Activated T-cell treated with anti-CD3 and anti-CD28 coated beads, Interleukin-2, amount 50 U/mL, for 24 hours (primary cell): ENCODE measurements at regions not wholly inside any gene's neighbourhood (a gene's known extent, or its start where the extent isn't known, plus 50 kb on each side); places are given as distances from the start of the nearest gene placed in this dataset.

Source experiments
- DNase-seq: peaks from one replicate; pipeline ENCODE4 v3.0.0-alpha.2; 2020
- H3K27ac Mint-ChIP-seq: 2 replicates; pipeline ENCODE4 v1.8.0; 2020; ENCODE audit warnings: mild to moderate bottlenecking, mixed read lengths
- H3K27me3 Mint-ChIP-seq: 2 replicates; pipeline ENCODE4 v1.8.0; 2020; ENCODE audit warnings: mixed read lengths
- H3K36me3 Mint-ChIP-seq: 2 replicates; pipeline ENCODE4 v1.8.0; 2020; ENCODE audit warnings: low read depth, mixed read lengths
- H3K4me1 Mint-ChIP-seq: 2 replicates; pipeline ENCODE4 v1.8.0; 2020; ENCODE audit warnings: low read depth, mixed read lengths
- H3K4me3 Mint-ChIP-seq: 2 replicates; pipeline ENCODE4 v1.8.0; 2020; ENCODE audit warnings: mild to moderate bottlenecking, moderate library complexity, mixed read lengths
- H3K9me3 Mint-ChIP-seq: 2 replicates; pipeline ENCODE4 v1.8.0; 2020; ENCODE audit warnings: mixed read lengths

DNA sequence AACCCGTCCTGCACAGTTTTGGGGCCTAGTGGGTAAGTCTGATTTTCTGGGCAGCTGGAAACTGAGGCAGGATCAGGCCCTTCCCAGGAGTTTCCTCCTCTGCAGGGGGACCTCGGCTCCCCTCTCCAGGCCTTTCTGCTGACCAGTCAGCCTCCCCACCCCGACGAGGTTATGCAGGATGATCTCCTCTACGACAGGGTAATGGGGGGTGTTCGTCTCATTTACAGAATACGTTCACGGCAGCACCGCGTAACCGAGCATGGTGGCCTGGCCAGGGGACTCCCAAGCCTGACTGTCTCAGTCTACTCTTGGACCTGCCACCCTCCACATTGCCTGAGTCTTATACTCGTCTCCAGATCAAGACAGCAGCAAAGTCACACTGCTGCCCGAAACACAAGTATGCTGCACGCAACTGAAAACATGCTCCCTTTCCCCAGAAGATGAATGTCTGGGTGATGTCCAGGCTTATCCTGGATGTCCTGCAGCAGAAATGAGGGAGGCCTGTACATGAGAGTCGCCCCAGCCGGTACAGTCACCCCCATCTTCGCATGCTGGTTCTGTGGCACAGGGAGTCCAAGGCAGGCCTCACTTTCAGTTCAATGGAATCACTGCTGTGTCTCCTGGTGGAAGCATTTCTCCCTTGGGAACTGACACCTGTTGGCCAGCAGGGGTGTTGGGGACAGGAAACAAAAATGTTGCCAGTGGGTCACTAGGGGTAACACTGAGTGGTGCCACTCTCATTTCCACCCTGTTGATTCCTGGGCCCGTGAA lies 120.8 kb downstream of the SOX1 start:
- DNase-seq, result no peak
- no peak overlapping the region for H3K4me3 Mint-ChIP-seq

GRCh38 chr13:112188298-112188610 lies 121.3 kb downstream of the SOX1 start:
- Mint-ChIP-seq H3K27ac (no peak overlapping the region), H3K4me3 (no peak overlapping the region), H3K9me3 (peaks cover 2% of the 10 kb centered on the region), H3K27me3 (no peaks in the 10 kb centered on the region), H3K4me1 (no peaks in the 10 kb centered on the region), H3K36me3 (no peaks in the 10 kb centered on the region)
- no peak for DNase-seq

More for the DNA sequence above, 120.8 kb downstream of the SOX1 start:
- Mint-ChIP-seq H3K27ac (no peak overlapping the region), H3K9me3 (no peaks in the 10 kb centered on the region), H3K4me1 (no peaks in the 10 kb centered on the region), H3K27me3 (no peaks in the 10 kb centered on the region), H3K36me3 (no peaks in the 10 kb centered on the region)

DNA sequence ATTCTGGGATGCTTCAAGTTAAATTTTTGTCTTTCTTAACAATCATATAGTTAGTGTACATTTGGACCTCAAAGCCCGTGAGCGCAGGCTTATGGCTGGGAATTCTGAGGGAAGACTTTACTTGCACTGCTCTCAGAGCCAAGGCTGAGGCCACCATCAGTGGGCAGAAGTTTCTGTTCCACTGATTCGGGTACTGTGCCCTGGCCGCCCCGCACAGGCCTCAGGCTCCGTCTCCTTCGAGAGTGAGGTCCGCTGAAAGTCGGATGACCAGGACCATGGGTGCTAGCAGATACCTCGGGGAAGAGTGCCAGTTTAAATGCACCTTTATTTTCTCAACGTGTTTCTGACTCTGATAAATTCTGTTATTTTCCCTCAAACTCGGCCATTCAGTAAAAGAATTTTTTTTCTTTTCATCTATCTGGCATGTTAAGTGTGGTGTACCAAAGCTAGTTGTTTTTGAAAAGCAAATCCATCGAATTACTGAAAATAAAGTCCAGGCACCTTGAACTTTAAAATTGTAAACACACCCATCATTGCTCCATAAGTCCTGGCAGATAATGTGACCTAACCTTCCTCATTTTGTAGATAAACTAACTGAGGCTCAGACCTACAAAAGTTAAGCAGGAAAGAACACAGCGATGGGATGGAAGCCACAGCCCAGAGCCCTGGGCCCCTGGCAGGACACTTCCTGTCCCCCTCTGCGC lies 126.7 kb downstream of the SOX1 start:
- no peak for DNase-seq
- no peaks in the 10 kb centered on the region for H3K36me3 Mint-ChIP-seq
- no peaks in the 10 kb centered on the region for H3K4me1 Mint-ChIP-seq
- H3K9me3 Mint-ChIP-seq, result peaks cover 2% of the 10 kb centered on the region
- H3K27ac Mint-ChIP-seq, result no peak overlapping the region
- H3K27me3 Mint-ChIP-seq, result peaks cover 9% of the 10 kb centered on the region
- H3K4me3 Mint-ChIP-seq, result no peak overlapping the region

DNA sequence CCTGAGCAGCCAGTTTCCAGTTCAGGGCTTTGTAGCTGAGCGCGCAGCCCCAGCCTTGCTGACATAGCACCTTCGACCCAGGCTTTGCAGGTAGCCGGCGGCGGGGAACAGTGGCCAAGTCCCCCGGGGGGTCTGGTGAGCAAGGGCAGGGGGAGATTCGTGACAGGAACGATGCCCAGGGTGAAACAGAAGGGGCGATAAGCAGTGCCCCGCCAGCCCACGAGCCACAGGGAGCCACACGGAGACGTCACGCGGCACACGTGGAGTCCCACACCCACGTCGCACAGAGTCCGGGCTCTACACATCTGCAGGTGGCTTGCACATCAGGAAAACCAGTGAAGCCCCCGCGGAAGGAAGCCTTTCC lies 127.2 kb downstream of the SOX1 start:
- DNase-seq, result no peak
- Mint-ChIP-seq H3K27me3 (peaks cover 11% of the 10 kb centered on the region), H3K4me1 (no peaks in the 10 kb centered on the region), H3K4me3 (no peak overlapping the region), H3K27ac (no peak overlapping the region), H3K9me3 (peaks cover 2% of the 10 kb centered on the region), H3K36me3 (no peaks in the 10 kb centered on the region)

DNA sequence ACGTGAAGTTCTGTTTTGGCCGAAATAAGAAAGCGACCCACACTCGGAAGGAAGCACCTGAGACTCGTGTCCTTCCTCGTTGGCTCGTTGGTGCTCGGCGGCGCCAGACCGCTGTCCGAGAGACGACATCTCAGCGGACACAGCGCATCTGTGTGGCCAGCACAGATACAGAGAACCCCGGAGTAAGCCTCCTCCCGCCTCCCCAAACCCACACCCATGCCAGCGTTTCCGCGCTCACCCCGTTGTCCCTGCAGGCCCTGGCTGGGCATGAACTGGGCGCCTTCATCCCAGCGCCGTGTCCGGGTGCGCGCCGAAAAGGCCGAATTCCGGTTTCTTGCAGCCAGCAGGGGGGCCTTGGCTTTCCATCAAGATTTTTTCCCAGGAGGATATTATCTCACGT lies 127.6 kb downstream of the SOX1 start:
- Mint-ChIP-seq H3K4me3 (no peak overlapping the region), H3K36me3 (no peaks in the 10 kb centered on the region), H3K27me3 (peaks cover 11% of the 10 kb centered on the region), H3K4me1 (no peaks in the 10 kb centered on the region), H3K9me3 (peaks cover 2% of the 10 kb centered on the region), H3K27ac (no peak overlapping the region)
- DNase-seq, result no peak

- Mint-ChIP-seq H3K27ac (no peak overlapping the region), H3K36me3 (no peaks in the 10 kb centered on the region), H3K27me3 (peaks cover 36% of the 10 kb centered on the region), H3K4me1 (no peaks in the 10 kb centered on the region), H3K4me3 (no peak overlapping the region), H3K9me3 (no peaks in the 10 kb centered on the region)
- DNase-seq, result no peak
These were observed 131.6 kb downstream of the SOX1 start for GRCh38 chr13:112198396-112199010.

GRCh38 chr13:112200200-112200599 lies 133.3 kb downstream of the SOX1 start:
- Mint-ChIP-seq H3K9me3 (no peaks in the 10 kb centered on the region), H3K4me1 (peaks cover 5% of the 10 kb centered on the region), H3K4me3 (no peak overlapping the region), H3K27ac (no peak overlapping the region), H3K27me3 (peaks cover 53% of the 10 kb centered on the region), H3K36me3 (no peaks in the 10 kb centered on the region)
- DNase-seq, result no peak

GRCh38 chr13:112202266-112202665 lies 135.3 kb downstream of the SOX1 start:
- no peak overlapping the region for H3K27ac Mint-ChIP-seq
- H3K36me3 Mint-ChIP-seq, result no peaks in the 10 kb centered on the region
- H3K4me3 Mint-ChIP-seq, result no peak overlapping the region
- peaks cover 9% of the 10 kb centered on the region for H3K4me1 Mint-ChIP-seq
- no peaks in the 10 kb centered on the region for H3K9me3 Mint-ChIP-seq
- DNase-seq, result no peak
- H3K27me3 Mint-ChIP-seq, result peaks cover 69% of the 10 kb centered on the region

GRCh38 chr13:112202966-112203365 lies 136.0 kb downstream of the SOX1 start:
- H3K27me3 Mint-ChIP-seq, result peaks cover 70% of the 10 kb centered on the region
- DNase-seq, result no peak
- no peaks in the 10 kb centered on the region for H3K9me3 Mint-ChIP-seq
- peaks cover 9% of the 10 kb centered on the region for H3K4me1 Mint-ChIP-seq
- no peaks in the 10 kb centered on the region for H3K36me3 Mint-ChIP-seq
- H3K27ac Mint-ChIP-seq, result no peak overlapping the region
- no peak overlapping the region for H3K4me3 Mint-ChIP-seq

DNA sequence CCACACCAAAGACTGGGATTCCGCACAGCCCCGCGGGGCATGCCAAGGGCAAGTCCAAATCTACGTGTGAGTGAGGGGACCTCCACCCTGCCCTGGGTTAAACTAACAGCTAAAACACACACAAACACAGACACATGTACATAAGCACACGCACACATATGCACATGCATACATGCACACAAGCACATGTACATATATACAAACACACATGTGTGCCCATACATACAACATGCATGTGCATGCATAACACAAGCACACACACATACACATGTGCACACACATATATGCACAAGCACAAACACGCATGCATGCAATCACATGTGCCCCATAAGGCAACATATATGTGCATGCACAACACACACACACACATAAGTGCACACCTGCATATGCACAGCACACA lies 136.7 kb downstream of the SOX1 start:
- H3K4me1 Mint-ChIP-seq, result peaks cover 9% of the 10 kb centered on the region
- DNase-seq, result no peak
- no peaks in the 10 kb centered on the region for H3K9me3 Mint-ChIP-seq
- H3K36me3 Mint-ChIP-seq, result no peaks in the 10 kb centered on the region
- peaks cover 74% of the 10 kb centered on the region for H3K27me3 Mint-ChIP-seq
- H3K4me3 Mint-ChIP-seq, result no peak overlapping the region
- no peak overlapping the region for H3K27ac Mint-ChIP-seq

GRCh38 chr13:112204346-112205327 lies 137.7 kb downstream of the SOX1 start:
- Mint-ChIP-seq H3K9me3 (no peaks in the 10 kb centered on the region), H3K36me3 (no peaks in the 10 kb centered on the region), H3K4me1 (peaks cover 9% of the 10 kb centered on the region), H3K4me3 (no peak overlapping the region), H3K27ac (no peak overlapping the region), H3K27me3 (peaks cover 75% of the 10 kb centered on the region)
- DNase-seq, result no peak

DNA sequence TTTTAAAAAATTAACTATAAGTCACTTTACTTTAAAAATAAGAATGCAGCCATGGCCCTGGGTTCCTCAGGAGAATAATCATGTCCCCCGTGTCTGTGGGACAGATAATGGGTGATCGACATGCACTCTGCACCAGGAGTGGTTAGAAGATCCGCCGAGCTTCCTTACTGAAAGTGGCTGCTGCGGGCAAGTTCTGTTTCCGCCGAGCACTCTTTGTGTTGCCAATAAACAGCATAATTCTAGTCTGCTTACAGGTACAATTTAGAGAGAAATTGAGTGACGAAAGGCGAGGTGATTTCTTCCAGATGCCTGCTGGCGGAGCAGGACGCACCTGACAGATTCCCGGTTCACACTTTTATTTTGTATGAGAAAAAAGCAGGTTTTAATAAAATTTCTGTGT lies 139.0 kb downstream of the SOX1 start:
- no peak for DNase-seq
- Mint-ChIP-seq H3K9me3 (no peaks in the 10 kb centered on the region), H3K4me1 (peaks cover 9% of the 10 kb centered on the region), H3K36me3 (no peaks in the 10 kb centered on the region), H3K27ac (no peak overlapping the region), H3K27me3 (peaks cover 70% of the 10 kb centered on the region), H3K4me3 (no peak overlapping the region)

DNA sequence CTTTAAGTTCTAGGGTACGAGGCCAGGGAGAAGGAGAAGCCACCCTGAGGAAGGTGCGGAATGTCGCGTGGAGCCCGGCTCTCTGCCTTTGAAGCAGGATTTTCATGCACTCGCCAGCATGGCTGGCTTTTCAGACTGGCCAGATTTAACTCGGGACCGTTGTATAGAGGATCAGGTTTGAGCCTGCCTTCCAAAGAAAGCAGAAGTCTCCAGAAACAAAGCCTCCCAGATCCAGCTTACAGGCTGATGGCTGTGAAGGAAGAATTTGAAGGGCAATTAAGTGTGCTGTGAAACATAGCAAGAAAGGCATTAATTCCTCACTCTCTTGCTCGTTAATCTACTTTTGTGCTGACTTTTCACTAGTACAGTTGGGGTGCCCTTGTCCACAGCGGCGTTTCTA lies 140.2 kb downstream of the SOX1 start:
- no peak overlapping the region for H3K4me3 Mint-ChIP-seq

GRCh38 chr13:112208656-112209055 lies 141.7 kb downstream of the SOX1 start:
- H3K4me1 Mint-ChIP-seq, result peaks cover 9% of the 10 kb centered on the region
- no peak overlapping the region for H3K4me3 Mint-ChIP-seq
- no peak for DNase-seq
- H3K27me3 Mint-ChIP-seq, result peaks cover 51% of the 10 kb centered on the region
- no peaks in the 10 kb centered on the region for H3K36me3 Mint-ChIP-seq
- H3K9me3 Mint-ChIP-seq, result no peaks in the 10 kb centered on the region
- no peak overlapping the region for H3K27ac Mint-ChIP-seq

More for the DNA sequence above, 140.2 kb downstream of the SOX1 start:
- Mint-ChIP-seq H3K4me1 (peaks cover 9% of the 10 kb centered on the region), H3K27me3 (peaks cover 60% of the 10 kb centered on the region), H3K36me3 (no peaks in the 10 kb centered on the region), H3K27ac (no peak overlapping the region), H3K9me3 (no peaks in the 10 kb centered on the region)
- no peak for DNase-seq
